ENCODE measurements at regions not wholly inside any gene's neighbourhood (a gene's known extent, or its start where the extent isn't known, plus 50 kb on each side); places are given as distances from the start of the nearest gene placed in this dataset.

GRCh38 chr3:81199587-81199986, 561.9 kb downstream of the GBE1 start:
- TF ChIP-seq CTCF (IDR thresholded peaks at IDR 0.05), result no peak
- TF ChIP-seq POLR2A (IDR thresholded peaks at IDR 0.05; ENCODE audit: low read length), result no peak
- no peak for TF ChIP-seq RAD21 (conservative IDR thresholded peaks at IDR 0.05 in 1 of 2, IDR thresholded peaks at IDR 0.05 in 1 of 2)
- TF ChIP-seq NPAS2 (CRISPR knock-in tag; IDR thresholded peaks at IDR 0.05; ENCODE audit: borderline replicate concordance), result no peak
- no peak for TF ChIP-seq FOXS1 (CRISPR knock-in tag; IDR thresholded peaks at IDR 0.05)
- no peak for TF ChIP-seq FOSB (CRISPR knock-in tag; IDR thresholded peaks at IDR 0.05)
- TF ChIP-seq HOXB5 (CRISPR knock-in tag; IDR thresholded peaks at IDR 0.05), result no peak

All from A549 (cell line).